ENCODE measurements at regions not wholly inside any gene's neighbourhood (a gene's known extent, or its start where the extent isn't known, plus 50 kb on each side); places are given as distances from the start of the nearest gene placed in this dataset.

DNA sequence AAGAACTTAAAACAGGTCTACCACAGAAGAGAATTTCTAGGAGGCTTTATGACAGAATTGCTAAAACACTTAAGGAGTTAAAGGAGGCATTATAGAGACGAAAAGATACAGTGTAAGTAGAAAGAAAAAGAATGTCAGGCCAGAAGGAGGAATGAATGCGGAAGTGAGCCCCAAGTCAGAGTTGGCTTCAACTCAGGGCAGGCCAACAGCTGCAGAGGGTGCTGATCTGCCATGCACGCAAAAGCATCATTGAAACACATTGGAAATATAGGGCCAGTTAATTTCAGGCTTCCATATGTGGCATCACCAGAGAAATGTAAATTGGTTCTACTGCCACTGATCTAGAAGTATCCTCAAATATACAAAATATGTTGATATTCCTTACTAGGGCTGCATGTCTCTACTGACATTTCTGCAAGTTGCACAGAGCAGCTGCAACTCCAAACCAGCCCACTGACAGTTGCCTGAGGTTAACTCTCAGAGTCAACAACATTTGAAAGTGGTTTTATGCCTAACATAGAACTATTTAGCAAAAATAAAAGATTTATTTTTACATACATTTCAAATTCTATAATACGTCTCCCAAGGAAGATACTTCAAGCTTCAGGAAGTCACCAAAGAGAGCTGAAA is 324.1 kb downstream of the C11orf87 start:
- no TSS peak for BruUV-seq (replicated peaks)
- Histone ChIP-seq H3F3A (ENCODE audit: insufficient read depth, low read depth) (no peaks in the 10 kb centered on the region), H3K9me3 (ENCODE audit: insufficient read depth, low read depth) (no peaks in the 10 kb centered on the region), H2AFZ (no peak overlapping the region), H3K36me3 (ENCODE audit: low read depth) (no peaks in the 10 kb centered on the region), H3K79me2 (ENCODE audit: low read depth) (no peaks in the 10 kb centered on the region), H3K27me3 (ENCODE audit: insufficient read depth, low read depth) (no peaks in the 10 kb centered on the region), H3K27ac (no peak overlapping the region), H3K4me3 (no peak overlapping the region), H4K20me1 (ENCODE audit: insufficient read depth) (no peaks in the 10 kb centered on the region), H3K9me2 (ENCODE audit: insufficient read depth) (no peaks in the 10 kb centered on the region), H3K4me1 (replicated peaks; ENCODE audit: insufficient read depth) (no peaks in the 10 kb centered on the region), H3K4me2 (no peak overlapping the region)
- POLR2A ChIA-PET (ENCODE audit: unreplicated experiment), result no interaction called here
- CTCF ChIA-PET, result no interaction called here
- DNase-seq, result no peak
- no peak for TF ChIP-seq CTCF (conservative IDR thresholded peaks at IDR 0.05)
- no peak for TF ChIP-seq EZH2 (IDR thresholded peaks at IDR 0.05; ENCODE audit: low read depth)
- intact Hi-C loops (cut with micrococcal nuclease; ENCODE audit: unreplicated experiment), result no loop called here

DNA sequence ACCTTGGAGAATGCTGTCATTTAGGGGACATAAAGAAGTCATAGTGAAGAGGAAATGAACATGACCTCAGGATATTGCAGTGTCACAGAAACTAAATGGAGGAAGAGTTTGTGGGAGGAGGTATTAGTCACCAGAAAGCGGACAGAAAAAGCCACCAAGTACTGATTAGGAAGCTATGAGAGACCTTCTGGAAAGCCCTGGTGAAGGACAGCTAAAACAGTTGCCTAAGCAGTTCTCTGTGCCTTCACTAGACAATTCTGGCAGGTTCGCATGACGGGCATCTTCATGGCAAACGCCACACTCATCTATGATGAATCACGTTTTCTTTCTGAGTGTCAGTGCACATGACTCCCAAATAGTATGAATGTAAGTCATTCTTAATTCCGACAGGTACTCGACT is 325.8 kb downstream of the C11orf87 start:
- intact Hi-C loops (cut with micrococcal nuclease; ENCODE audit: unreplicated experiment), result no loop called here

GRCh38 chr11:109749476-109749875 is 327.5 kb downstream of the C11orf87 start:
- intact Hi-C loops (cut with micrococcal nuclease; ENCODE audit: unreplicated experiment), result no loop called here
- Histone ChIP-seq H3K27ac (no peak overlapping the region), H2AFZ (no peak overlapping the region), H4K20me1 (ENCODE audit: insufficient read depth) (no peaks in the 10 kb centered on the region), H3K4me2 (no peak overlapping the region), H3K9me2 (ENCODE audit: insufficient read depth) (no peaks in the 10 kb centered on the region), H3K4me3 (no peak overlapping the region), H3K27me3 (ENCODE audit: insufficient read depth, low read depth) (no peaks in the 10 kb centered on the region), H3K4me1 (replicated peaks; ENCODE audit: insufficient read depth) (no peaks in the 10 kb centered on the region), H3K36me3 (ENCODE audit: low read depth) (no peaks in the 10 kb centered on the region), H3K79me2 (ENCODE audit: low read depth) (no peaks in the 10 kb centered on the region), H3F3A (ENCODE audit: insufficient read depth, low read depth) (no peaks in the 10 kb centered on the region), H3K9me3 (ENCODE audit: insufficient read depth, low read depth) (no peaks in the 10 kb centered on the region)
- no peak for DNase-seq
- POLR2A ChIA-PET (ENCODE audit: unreplicated experiment), result no interaction called here
- CTCF ChIA-PET, result no interaction called here
- no TSS peak for BruUV-seq (replicated peaks)
- TF ChIP-seq EZH2 (IDR thresholded peaks at IDR 0.05; ENCODE audit: low read depth), result no peak
- TF ChIP-seq CTCF (conservative IDR thresholded peaks at IDR 0.05), result no peak

More for the DNA sequence above, 325.8 kb downstream of the C11orf87 start:
- Histone ChIP-seq H3K9me3 (ENCODE audit: insufficient read depth, low read depth) (no peaks in the 10 kb centered on the region), H3K4me3 (no peak overlapping the region), H3K27ac (no peak overlapping the region), H3K4me2 (no peak overlapping the region), H3F3A (ENCODE audit: insufficient read depth, low read depth) (no peaks in the 10 kb centered on the region), H3K36me3 (ENCODE audit: low read depth) (no peaks in the 10 kb centered on the region), H3K4me1 (replicated peaks; ENCODE audit: insufficient read depth) (no peaks in the 10 kb centered on the region), H3K79me2 (ENCODE audit: low read depth) (no peaks in the 10 kb centered on the region), H3K9me2 (ENCODE audit: insufficient read depth) (no peaks in the 10 kb centered on the region), H3K27me3 (ENCODE audit: insufficient read depth, low read depth) (no peaks in the 10 kb centered on the region), H4K20me1 (ENCODE audit: insufficient read depth) (no peaks in the 10 kb centered on the region), H2AFZ (no peak overlapping the region)
- POLR2A ChIA-PET (ENCODE audit: unreplicated experiment), result interaction anchor here (0.6 kb wide), 1 partner anchor 1609 kb away, joined by 3 read pairs; no protein-coding TSS in a partner anchor
- CTCF ChIA-PET, result no interaction called here
- DNase-seq, result no peak
- no peak for TF ChIP-seq EZH2 (IDR thresholded peaks at IDR 0.05; ENCODE audit: low read depth)
- no peak for TF ChIP-seq CTCF (conservative IDR thresholded peaks at IDR 0.05)
- BruUV-seq (replicated peaks), result no TSS peak

Measured in PC-9 (cell line).